HEK293 (cell line): ENCODE measurements at regions not wholly inside any gene's neighbourhood (a gene's known extent, or its start where the extent isn't known, plus 50 kb on each side); places are given as distances from the start of the nearest gene placed in this dataset.

Experiments
- CTCF ChIA-PET: fragments of 350-600 bp; formaldehyde crosslinking; extraction: SDS; loops from one replicate; lab custom pipeline; 2021; ENCODE audit warnings: antibody characterized with exemption; lab: Yijun Ruan, JAX
- POLR2A ChIA-PET: fragments of 300-600 bp; formaldehyde crosslinking; extraction: SDS; loops from one replicate; lab custom pipeline; 2020; ENCODE audit warnings: antibody characterized with exemption, inconsistent platforms; lab: Yijun Ruan, JAX
- H3K27ac ChIP-seq: fragments of 200-500 bp; sonication (Bioruptor generic); 2 replicates; pipeline ENCODE4 v1.5.1; 2014; ENCODE audit warnings: low read depth, low read length, control low read depth, inconsistent platforms; ENCODE audit errors: extremely low read depth
- H3K36me3 ChIP-seq, 2 experiments: fragments of 200-500 bp in 1 of 2; sonication (Bioruptor generic) in 1 of 2; 1 replicate in 1 of 2; 2 replicates in 1 of 2; pipeline ENCODE4 v1.5.1; 2014 to 2017; ENCODE audit warnings: inconsistent platforms in 2 of 2, low read length in 2 of 2; ENCODE audit not compliant: control insufficient read depth in 2 of 2, insufficient read depth in 1 of 2
- H3K4me1 ChIP-seq: fragments of 200-500 bp; sonication (Bioruptor generic); 2 replicates; pipeline ENCODE4 v1.5.1; 2014; ENCODE audit warnings: mild to moderate bottlenecking, low read length, inconsistent platforms; ENCODE audit not compliant: control insufficient read depth, insufficient read depth
- H3K4me3 ChIP-seq: 2 replicates; pipeline ENCODE4 v1.5.1; 2011; ENCODE audit warnings: low read depth, mild to moderate bottlenecking, control low read depth, low read length, moderate library complexity
- H3K9me3 ChIP-seq: fragments of 200-500 bp; sonication (Bioruptor generic); 2 replicates; pipeline ENCODE4 v1.5.1; 2014; ENCODE audit warnings: low read depth, low read length, inconsistent platforms; ENCODE audit not compliant: control insufficient read depth, insufficient read depth
- GLIS1 ChIP-seq: fragments of 450-650 bp; formaldehyde crosslinking; IDR thresholded peaks from 2 replicates; pipeline ENCODE4 v1.5.1; 2016; ENCODE audit warnings: missing biosample characterization, missing genetic modification characterization
- GLIS2 ChIP-seq: fragments of 450-650 bp; formaldehyde crosslinking; IDR thresholded peaks from 2 replicates; pipeline ENCODE4 v1.5.1; 2016; ENCODE audit warnings: missing biosample characterization, missing genetic modification characterization
- KLF16 ChIP-seq: fragments of 450-650 bp; formaldehyde crosslinking; IDR thresholded peaks from 2 replicates; pipeline ENCODE4 v1.5.1; 2017; ENCODE audit warnings: missing biosample characterization, missing genetic modification characterization
- MYNN ChIP-seq: fragments of 450-650 bp; formaldehyde crosslinking; IDR thresholded peaks from 2 replicates; pipeline ENCODE4 v1.5.1; 2016; ENCODE audit warnings: missing biosample characterization, missing genetic modification characterization, borderline replicate concordance
- MZF1 ChIP-seq: fragments of 450-650 bp; formaldehyde crosslinking; IDR thresholded peaks from 2 replicates; pipeline ENCODE4 v1.5.1; 2017; ENCODE audit warnings: missing biosample characterization, missing genetic modification characterization, borderline replicate concordance
- OSR2 ChIP-seq: fragments of 450-650 bp; formaldehyde crosslinking; IDR thresholded peaks from 2 replicates; pipeline ENCODE4 v1.5.1; 2016; ENCODE audit warnings: missing biosample characterization, missing genetic modification characterization
- SCRT1 ChIP-seq: fragments of 450-650 bp; formaldehyde crosslinking; IDR thresholded peaks from 2 replicates; pipeline ENCODE4 v1.5.1; 2016; ENCODE audit warnings: missing biosample characterization, missing genetic modification characterization, borderline replicate concordance
- SCRT2 ChIP-seq: fragments of 450-650 bp; formaldehyde crosslinking; IDR thresholded peaks from 2 replicates; pipeline ENCODE4 v1.5.1; 2016; ENCODE audit warnings: missing biosample characterization, missing genetic modification characterization
- SP7 ChIP-seq: fragments of 450-650 bp; formaldehyde crosslinking; IDR thresholded peaks from 2 replicates; pipeline ENCODE4 v1.5.1; 2016; ENCODE audit warnings: missing biosample characterization, missing genetic modification characterization
- ZBTB11 ChIP-seq: fragments of 450-650 bp; formaldehyde crosslinking; conservative IDR thresholded peaks from 2 replicates; pipeline ENCODE4 v1.5.1; 2016; ENCODE audit warnings: low read depth, missing biosample characterization, missing genetic modification characterization
- ZBTB17 ChIP-seq: fragments of 450-650 bp; formaldehyde crosslinking; IDR thresholded peaks from 2 replicates; pipeline ENCODE4 v1.5.1; 2016; ENCODE audit warnings: missing biosample characterization, missing genetic modification characterization
- ZBTB44 ChIP-seq: fragments of 450-650 bp; IDR thresholded peaks from 2 replicates; pipeline ENCODE4 v1.5.1; 2018; ENCODE audit warnings: missing biosample characterization, mild to moderate bottlenecking, missing genetic modification characterization
- ZFP37 ChIP-seq: fragments of 450-650 bp; formaldehyde crosslinking; IDR thresholded peaks from 2 replicates; pipeline ENCODE4 v1.5.1; 2016; ENCODE audit warnings: missing biosample characterization, missing genetic modification characterization
- ZNF114 ChIP-seq: fragments of 450-650 bp; formaldehyde crosslinking; IDR thresholded peaks from 2 replicates; pipeline ENCODE4 v1.5.0; 2017; ENCODE audit warnings: missing biosample characterization, missing genetic modification characterization
- ZNF132 ChIP-seq: fragments of 450-650 bp; formaldehyde crosslinking; IDR thresholded peaks from 2 replicates; pipeline ENCODE4 v1.5.1; 2017; ENCODE audit warnings: missing biosample characterization, missing genetic modification characterization, borderline replicate concordance
- ZNF133 ChIP-seq: fragments of 450-650 bp; formaldehyde crosslinking; IDR thresholded peaks from 2 replicates; pipeline ENCODE4 v1.5.1; 2016; ENCODE audit warnings: missing biosample characterization, missing genetic modification characterization
- ZNF148 ChIP-seq: fragments of 450-650 bp; formaldehyde crosslinking; IDR thresholded peaks from 2 replicates; pipeline ENCODE4 v1.5.0; 2017; ENCODE audit warnings: missing biosample characterization, missing genetic modification characterization, borderline replicate concordance
- ZNF175 ChIP-seq: fragments of 450-650 bp; formaldehyde crosslinking; IDR thresholded peaks from 2 replicates; pipeline ENCODE4 v1.5.1; 2016; ENCODE audit warnings: missing biosample characterization, missing genetic modification characterization
- ZNF239 ChIP-seq: fragments of 450-650 bp; formaldehyde crosslinking; IDR thresholded peaks from 2 replicates; pipeline ENCODE4 v1.5.1; 2016; ENCODE audit warnings: missing biosample characterization, missing genetic modification characterization
- ZNF248 ChIP-seq: fragments of 450-650 bp; formaldehyde crosslinking; IDR thresholded peaks from 2 replicates; pipeline ENCODE4 v1.5.1; 2017; ENCODE audit warnings: missing biosample characterization, missing genetic modification characterization
- ZNF398 ChIP-seq: fragments of 450-650 bp; formaldehyde crosslinking; IDR thresholded peaks from 2 replicates; pipeline ENCODE4 v1.5.1; 2017; ENCODE audit warnings: missing biosample characterization, missing genetic modification characterization
- ZNF433 ChIP-seq: fragments of 450-650 bp; formaldehyde crosslinking; IDR thresholded peaks from 2 replicates; pipeline ENCODE4 v1.5.1; 2016; ENCODE audit warnings: missing biosample characterization, missing genetic modification characterization, low read depth
- ZNF48 ChIP-seq: fragments of 450-650 bp; formaldehyde crosslinking; IDR thresholded peaks from 2 replicates; pipeline ENCODE4 v1.5.1; 2016; ENCODE audit warnings: missing biosample characterization, missing genetic modification characterization
- ZNF501 ChIP-seq: fragments of 450-650 bp; formaldehyde crosslinking; IDR thresholded peaks from 2 replicates; pipeline ENCODE4 v1.5.1; 2016; ENCODE audit warnings: missing biosample characterization, missing genetic modification characterization
- ZNF560 ChIP-seq: fragments of 450-650 bp; formaldehyde crosslinking; IDR thresholded peaks from 2 replicates; pipeline ENCODE4 v1.5.1; 2017; ENCODE audit warnings: missing biosample characterization, missing genetic modification characterization, borderline replicate concordance
- ZNF645 ChIP-seq: fragments of 450-650 bp; formaldehyde crosslinking; IDR thresholded peaks from 2 replicates; pipeline ENCODE4; 2016; ENCODE audit warnings: missing biosample characterization, missing genetic modification characterization
- ZNF658 ChIP-seq: fragments of 450-650 bp; formaldehyde crosslinking; IDR thresholded peaks from 2 replicates; pipeline ENCODE4; 2016; ENCODE audit warnings: missing biosample characterization, missing genetic modification characterization
- ZNF707 ChIP-seq: fragments of 450-650 bp; formaldehyde crosslinking; IDR thresholded peaks from 2 replicates; pipeline ENCODE4 v1.5.1; 2016; ENCODE audit warnings: missing biosample characterization, missing genetic modification characterization
- ZNF785 ChIP-seq: fragments of 450-650 bp; formaldehyde crosslinking; IDR thresholded peaks from 2 replicates; pipeline ENCODE4 v1.5.1; 2016; ENCODE audit warnings: missing biosample characterization, missing genetic modification characterization

- TF ChIP-seq ZNF239 (tag by site-specific recombination): no peak
- no peak for TF ChIP-seq OSR2
- TF ChIP-seq ZNF48: no peak
- no peak for TF ChIP-seq ZNF433 (tag by site-specific recombination)
- no peak for TF ChIP-seq SCRT2 (tag by site-specific recombination)
- TF ChIP-seq ZBTB17 (tag by site-specific recombination): no peak
- no peak for TF ChIP-seq MZF1 (tag by site-specific recombination)
- no peak for TF ChIP-seq ZNF114 (tag by site-specific recombination)
- TF ChIP-seq MYNN (tag by site-specific recombination): no peak
- TF ChIP-seq ZNF175: no peak
- no peak for TF ChIP-seq ZNF560 (tag by site-specific recombination)
These were observed 65.5 kb downstream of the VIP start (continued) for GRCh38 chr6:152816055-152816454.

- Histone ChIP-seq H3K4me1 (no peaks in the 10 kb centered on the region), H3K27ac (no peak overlapping the region), H3K4me3 (no peak overlapping the region), H3K9me3 (no peaks in the 10 kb centered on the region), H3K36me3 (no peaks in the 10 kb centered on the region)
- ChIA-PET CTCF (no interaction called here), POLR2A (no interaction called here)
- TF ChIP-seq ZNF132 (tag by site-specific recombination) (no peak), ZNF133 (tag by site-specific recombination) (no peak), ZNF658 (no peak), GLIS1 (tag by site-specific recombination) (no peak), KLF16 (tag by site-specific recombination) (no peak), ZNF248 (no peak), ZNF501 (tag by site-specific recombination) (no peak), ZBTB44 (tag by site-specific recombination) (no peak), ZBTB11 (tag by site-specific recombination) (no peak), ZNF785 (no peak), ZFP37 (tag by site-specific recombination) (no peak), ZNF707 (tag by site-specific recombination) (no peak), SP7 (tag by site-specific recombination) (no peak), MYNN (tag by site-specific recombination) (no peak), SCRT1 (tag by site-specific recombination) (no peak), ZNF645 (tag by site-specific recombination) (no peak), ZNF148 (tag by site-specific recombination) (no peak), GLIS2 (tag by site-specific recombination) (no peak), ZNF398 (no peak)
These were observed 70.9 kb downstream of the VIP start for GRCh38 chr6:152821525-152821924.
